RKO (cell line): ENCODE measurements at regions not wholly inside any gene's neighbourhood (a gene's known extent, or its start where the extent isn't known, plus 50 kb on each side); places are given as distances from the start of the nearest gene placed in this dataset.
"Not testable (repeated sequence)": the region's sequence is repeated elsewhere in the genome, so short reads cannot be mapped to it uniquely, and the experiment has no call there.

Experiments used
- DNase-seq: peaks from one replicate; pipeline ENCODE4 v3.0.0-alpha.2; 2016; ENCODE audit warnings: low spot score

DNA sequence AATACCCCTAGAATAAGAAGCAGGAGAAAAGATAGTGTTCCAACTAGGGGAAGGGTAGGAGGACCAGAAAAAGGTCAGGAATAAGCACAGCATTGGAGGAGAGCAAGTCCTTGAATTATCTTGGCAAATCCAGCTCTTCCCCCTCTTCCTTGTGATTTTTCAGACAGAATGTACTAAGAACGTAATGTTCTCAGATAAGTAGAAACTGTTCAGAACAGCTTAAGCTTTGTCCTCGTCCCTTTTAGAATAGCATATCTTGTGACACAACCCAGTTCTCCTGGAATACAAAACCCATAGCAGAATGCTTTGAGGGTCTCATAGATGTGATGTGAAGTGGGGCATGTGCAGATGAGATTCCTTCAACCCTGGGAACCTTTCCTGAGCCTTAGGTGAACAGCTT lies 97.4 kb downstream of the EMB start:
- no peak for DNase-seq

DNA sequence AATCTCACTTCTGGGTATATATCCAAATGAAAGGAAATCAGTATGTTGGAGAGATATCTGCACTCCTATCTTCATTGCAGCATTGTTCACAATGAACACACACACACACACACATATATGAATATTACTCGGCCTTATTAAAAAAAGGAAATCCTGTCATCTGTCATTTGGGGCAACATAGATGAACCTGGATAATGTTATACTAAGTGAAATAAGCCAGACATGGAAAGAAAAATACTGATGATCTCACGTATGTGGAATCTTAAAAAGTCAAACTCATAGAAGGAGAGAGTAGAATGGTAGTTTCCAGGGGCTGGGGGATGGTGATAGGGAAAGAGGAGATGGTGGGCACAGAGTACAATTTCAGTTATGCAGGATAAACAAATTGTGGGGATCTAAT lies 100.3 kb downstream of the EMB start:
- DNase-seq: no peak

- not testable (repeated sequence) for DNase-seq
These were observed 110.5 kb downstream of the EMB start for GRCh38 chr5:50330633-50331032.

GRCh38 chr5:50328193-50328729 lies 112.8 kb downstream of the EMB start:
- DNase-seq: no peak

GRCh38 chr5:50325237-50325832 lies 115.8 kb downstream of the EMB start:
- peak; percentile 56 for DNase-seq

DNA sequence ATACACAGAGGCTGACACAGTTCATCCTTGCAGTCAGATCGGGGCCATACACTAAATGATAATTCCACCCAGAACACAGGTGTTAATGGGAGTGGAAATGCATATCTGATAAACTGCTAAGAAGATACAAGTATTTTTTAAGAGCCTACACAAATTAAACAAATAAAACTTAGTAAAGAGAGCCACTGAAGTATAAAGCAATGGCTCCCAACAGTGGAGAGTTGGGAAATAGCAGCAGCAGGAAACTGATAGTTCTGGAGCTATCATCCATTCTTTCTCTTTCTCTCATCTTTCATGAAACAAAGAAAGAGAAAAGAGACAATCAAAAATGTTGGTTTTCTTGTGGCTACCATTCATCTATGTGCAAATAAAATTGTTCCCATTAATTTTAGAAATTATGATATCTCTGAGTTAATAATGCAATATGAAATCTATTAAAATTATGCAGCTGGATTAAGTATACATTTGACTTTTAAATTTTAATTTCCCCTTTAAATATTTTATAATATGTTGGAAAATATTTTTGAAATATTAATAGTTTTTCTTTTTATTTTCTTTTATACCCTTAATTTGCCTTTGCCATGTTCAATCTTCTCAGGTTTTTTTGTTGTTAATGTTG lies 120.8 kb downstream of the EMB start:
- peak; percentile 34 for DNase-seq

GRCh38 chr5:50318220-50318619 lies 122.9 kb downstream of the EMB start:
- no peak for DNase-seq

GRCh38 chr5:50306488-50306887 lies 134.6 kb downstream of the EMB start:
- DNase-seq: not testable (repeated sequence)

GRCh38 chr5:50302815-50303490 lies 138.1 kb downstream of the EMB start:
- DNase-seq: peak; percentile 88

GRCh38 chr5:50301756-50302155 lies 139.3 kb downstream of the EMB start:
- DNase-seq: no peak

GRCh38 chr5:50300878-50301277 lies 140.2 kb downstream of the EMB start:
- no peak for DNase-seq

GRCh38 chr5:50299896-50300295 lies 141.2 kb downstream of the EMB start:
- no peak for DNase-seq

DNA sequence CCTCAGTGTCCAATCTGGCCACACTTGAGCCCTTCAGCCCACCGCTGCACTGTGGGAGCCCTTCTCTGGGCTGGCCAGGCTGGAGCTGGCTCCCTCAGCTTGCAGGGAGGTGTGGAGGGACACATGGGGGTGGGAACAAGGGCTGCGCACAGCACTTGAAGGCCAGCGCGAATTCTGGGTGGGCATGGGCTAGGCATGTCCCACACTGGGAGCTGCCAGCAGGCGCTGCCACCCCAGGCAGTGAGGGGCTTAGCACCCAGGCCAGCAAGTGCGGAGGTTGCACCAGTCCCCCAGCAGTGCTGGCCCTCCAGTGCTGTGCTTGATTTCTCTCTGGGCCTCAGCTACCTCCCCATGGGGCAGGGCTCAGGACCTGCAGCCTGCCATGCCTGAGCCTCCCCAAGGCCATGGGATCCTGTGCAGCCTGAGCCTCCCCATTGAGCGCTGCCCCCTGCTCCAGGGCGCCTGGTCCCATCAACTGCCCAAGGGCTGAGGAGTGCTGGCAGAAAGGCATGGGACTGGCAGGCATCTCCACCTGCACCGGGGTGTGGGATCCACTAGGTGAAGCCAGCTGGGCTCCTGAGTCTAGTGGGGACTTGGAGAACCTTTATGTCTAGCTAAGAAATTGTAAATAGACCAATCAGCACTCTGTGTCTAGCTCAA lies 148.2 kb downstream of the EMB start:
- no peak for DNase-seq

DNA sequence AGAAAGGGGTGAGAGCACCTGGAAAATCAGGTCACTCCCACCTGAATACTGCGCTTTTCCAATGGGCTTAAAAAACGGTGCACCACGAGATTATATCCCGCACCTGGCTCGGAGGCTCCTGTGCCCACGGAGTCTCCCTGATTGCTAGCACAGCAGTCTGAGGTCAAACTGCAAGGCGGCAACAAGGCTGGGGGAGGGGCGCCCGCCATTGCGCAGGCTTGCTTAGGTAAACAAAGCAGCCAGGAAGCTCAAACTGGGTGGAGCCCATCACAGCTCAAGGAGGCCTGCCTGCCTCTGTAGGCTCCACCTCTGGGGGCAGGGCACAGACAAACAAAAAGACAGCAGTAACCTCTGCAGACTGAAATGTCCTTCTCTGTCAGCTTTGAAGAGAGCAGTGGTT lies 160.6 kb downstream of the EMB start:
- DNase-seq: not testable (repeated sequence)
